Peyer's patch (tissue), 4 donors: ENCODE measurements at regions not wholly inside any gene's neighbourhood (a gene's known extent, or its start where the extent isn't known, plus 50 kb on each side); places are given as distances from the start of the nearest gene placed in this dataset.

ENCODE experiments used
- DNase-seq, 3 donors: peaks; one replicate each; pipeline ENCODE4 v3.0.0-alpha.2; 2017 to 2019
- H3K27ac ChIP-seq, 4 donors: fragments of 200-600 bp; sonication (generic); one replicate each; pipeline ENCODE4 v1.5.1; 2016 to 2019
- H3K27me3 ChIP-seq, 2 donors: fragments of 200-600 bp; sonication (generic); one replicate each; pipeline ENCODE4 v1.5.1; 2019
- H3K36me3 ChIP-seq, 3 donors: fragments of 200-600 bp; sonication (generic); one replicate each; pipeline ENCODE4 v1.5.1; 2016 to 2019
- H3K4me1 ChIP-seq, 4 donors: fragments of 200-600 bp; sonication (generic); one replicate each; pipeline ENCODE4 v1.5.1; 2016 to 2019
- H3K4me3 ChIP-seq, 4 donors: fragments of 200-600 bp; sonication (generic); 1 replicate in 3 of 4; 2 replicates in 1 of 4; pipeline ENCODE4 v1.5.1; 2016 to 2019; ENCODE audit warnings: mild to moderate bottlenecking in 1 of 4
- H3K9me3 ChIP-seq, 4 donors: fragments of 200-600 bp; sonication (generic); one replicate each; pipeline ENCODE4 v1.5.1; 2016 to 2019; ENCODE audit warnings: mild to moderate bottlenecking in 1 of 4
- CTCF ChIP-seq, 6 experiments: fragments of 450-650 bp in 4 of 6; fragments of 200-600 bp in 2 of 6; sonication (generic) in 1 of 6; IDR thresholded peaks; one replicate each; pipeline ENCODE4 v1.5.1; 2017 to 2019; ENCODE audit warnings: antibody characterized with exemption in 6 of 6, mild to moderate bottlenecking in 3 of 6, moderate library complexity in 1 of 6
- POLR2A ChIP-seq, 2 donors: fragments of 450-650 bp; IDR thresholded peaks; one replicate each; pipeline ENCODE4 v1.5.1; 2017; ENCODE audit warnings: antibody characterized with exemption in 2 of 2, mild to moderate bottlenecking in 2 of 2, moderate library complexity in 2 of 2

- no peak for TF ChIP-seq POLR2A (IDR thresholded peaks at IDR 0.05)
- TF ChIP-seq CTCF (IDR thresholded peaks at IDR 0.05): no peak
- H3K36me3 ChIP-seq: no peaks in the 10 kb centered on the region
- H3K4me1 ChIP-seq: no peaks in the 10 kb centered on the region
- no peak overlapping the region for H3K4me3 ChIP-seq
- no peaks in the 10 kb centered on the region for H3K9me3 ChIP-seq
- no peaks in the 10 kb centered on the region for H3K27me3 ChIP-seq
- H3K27ac ChIP-seq: no peak overlapping the region
- no peak for DNase-seq
Observed at GRCh38 chr20:4443016-4443415, 193.9 kb upstream of the ADRA1D start.

- TF ChIP-seq CTCF (IDR thresholded peaks at IDR 0.05) (no peak), POLR2A (IDR thresholded peaks at IDR 0.05) (no peak)
- Histone ChIP-seq H3K9me3 (no peaks in the 10 kb centered on the region), H3K27me3 (no peaks in the 10 kb centered on the region), H3K36me3 (no peaks in the 10 kb centered on the region), H3K4me1 (no peaks in the 10 kb centered on the region), H3K4me3 (no peak overlapping the region), H3K27ac (no peak overlapping the region)
- no peak for DNase-seq
Observed at GRCh38 chr20:4441871-4442270, 192.8 kb upstream of the ADRA1D start.

GRCh38 chr20:4441191-4441590 lies 192.1 kb upstream of the ADRA1D start:
- no peak for DNase-seq
- H3K4me3 ChIP-seq: no peak overlapping the region
- H3K27ac ChIP-seq: no peak overlapping the region
- H3K9me3 ChIP-seq: no peaks in the 10 kb centered on the region
- TF ChIP-seq POLR2A (IDR thresholded peaks at IDR 0.05): no peak
- no peak for TF ChIP-seq CTCF (IDR thresholded peaks at IDR 0.05)
- H3K36me3 ChIP-seq: no peaks in the 10 kb centered on the region
- no peaks in the 10 kb centered on the region for H3K4me1 ChIP-seq
- H3K27me3 ChIP-seq: no peaks in the 10 kb centered on the region

- DNase-seq: no peak
- Histone ChIP-seq H3K27ac (no peak overlapping the region), H3K9me3 (no peaks in the 10 kb centered on the region), H3K27me3 (no peaks in the 10 kb centered on the region), H3K4me3 (no peak overlapping the region), H3K4me1 (no peaks in the 10 kb centered on the region), H3K36me3 (no peaks in the 10 kb centered on the region)
- no peak for TF ChIP-seq CTCF (IDR thresholded peaks at IDR 0.05)
- TF ChIP-seq POLR2A (IDR thresholded peaks at IDR 0.05): no peak
Observed at GRCh38 chr20:4439461-4439860, 190.4 kb upstream of the ADRA1D start.

- no peak overlapping the region for H3K27ac ChIP-seq
- no peaks in the 10 kb centered on the region for H3K9me3 ChIP-seq
- TF ChIP-seq CTCF (IDR thresholded peaks at IDR 0.05) (no peak), POLR2A (IDR thresholded peaks at IDR 0.05) (no peak)
- no peaks in the 10 kb centered on the region for H3K27me3 ChIP-seq
- H3K36me3 ChIP-seq: no peaks in the 10 kb centered on the region
- no peaks in the 10 kb centered on the region for H3K4me1 ChIP-seq
- no peak for DNase-seq
- H3K4me3 ChIP-seq: no peak overlapping the region
Observed at GRCh38 chr20:4437131-4437530, 188.0 kb upstream of the ADRA1D start.
